ENCODE measurements at regions not wholly inside any gene's neighbourhood (a gene's known extent, or its start where the extent isn't known, plus 50 kb on each side); places are given as distances from the start of the nearest gene placed in this dataset.

DNA sequence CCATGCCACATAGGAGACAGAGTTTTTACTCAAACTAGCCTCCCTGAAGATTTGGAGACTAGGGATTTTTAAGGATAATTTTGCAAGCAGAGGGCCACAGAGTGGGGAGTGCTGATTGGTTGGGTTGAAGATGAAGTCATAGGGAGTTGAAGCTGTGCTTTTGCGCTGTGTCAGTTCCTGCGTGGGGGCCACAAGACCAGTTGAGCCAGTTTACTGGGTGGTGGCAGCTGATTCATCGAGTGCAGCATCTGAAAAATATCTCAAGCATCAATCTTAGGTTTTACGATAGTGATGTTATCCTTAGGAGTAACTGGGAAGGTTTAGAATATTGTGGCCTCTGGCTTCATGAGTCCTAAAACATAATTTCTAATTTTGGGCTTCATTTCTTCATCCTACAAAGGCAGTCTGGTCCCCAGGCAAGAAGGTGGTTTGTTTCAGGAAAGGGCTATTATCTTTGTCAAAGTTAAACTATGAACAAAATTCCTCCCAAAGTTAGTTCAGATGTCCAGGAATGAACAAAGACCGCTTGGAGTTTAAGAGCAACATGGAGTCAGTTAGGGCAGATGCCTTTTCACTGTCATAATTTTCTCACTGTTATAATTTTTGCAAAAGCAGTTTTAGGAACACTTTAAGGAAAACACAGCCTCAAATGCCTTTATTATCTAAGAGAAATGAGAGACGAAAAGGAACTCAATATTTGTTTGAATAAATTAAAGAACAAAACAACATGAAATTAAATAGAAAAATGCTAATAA is 960.8 kb upstream of the PRKX start:
- Histone ChIP-seq H3K9ac (ENCODE audit: control insufficient read depth, insufficient read depth, low read length) (no peak overlapping the region), H3K36me3 (ENCODE audit: control insufficient read depth in 2 of 2, insufficient read depth in 2 of 2, low read length in 1 of 2) (no peaks in the 10 kb centered on the region), H3K4me3 (no peak overlapping the region), H3K79me2 (ENCODE audit: control insufficient read depth, insufficient read depth, low read length) (no peaks in the 10 kb centered on the region), H3K27me3 (replicated peaks in 1 of 2; ENCODE audit: control insufficient read depth in 2 of 2, insufficient read depth in 2 of 2, low read length in 1 of 2) (no peaks in the 10 kb centered on the region), H4K20me1 (ENCODE audit: control insufficient read depth, insufficient read depth) (no peaks in the 10 kb centered on the region), H3K27ac (ENCODE audit: control insufficient read depth, insufficient read depth) (no peak overlapping the region), H3K4me1 (ENCODE audit: control insufficient read depth, insufficient read depth, low read length) (no peaks in the 10 kb centered on the region), H3K4me2 (ENCODE audit: control insufficient read depth, insufficient read depth) (no peak overlapping the region), H3K9me3 (replicated peaks; ENCODE audit: control insufficient read depth, insufficient read depth, low read length) (no peaks in the 10 kb centered on the region), H2AFZ (ENCODE audit: control insufficient read depth, low read depth, low read length) (no peak overlapping the region)
- FAIRE-seq: no peak
- intact Hi-C loops (cut with micrococcal nuclease; ENCODE audit: unreplicated experiment): no loop called here
- no peak for DNase-seq (ENCODE audit: low read depth, low spot score)
- TF ChIP-seq REST (IDR thresholded peaks at IDR 0.05; ENCODE audit: low read depth, low read length): no peak
- no peak for TF ChIP-seq TAF1 (IDR thresholded peaks at IDR 0.05; ENCODE audit: borderline replicate concordance, low read depth, low read length)
- TF ChIP-seq POLR2AphosphoS2 (IDR thresholded peaks at IDR 0.05; ENCODE audit: low read depth, low read length): no peak
- no peak for TF ChIP-seq CREM (IDR thresholded peaks at IDR 0.05; ENCODE audit: low read depth)
- TF ChIP-seq, protein P1, sequence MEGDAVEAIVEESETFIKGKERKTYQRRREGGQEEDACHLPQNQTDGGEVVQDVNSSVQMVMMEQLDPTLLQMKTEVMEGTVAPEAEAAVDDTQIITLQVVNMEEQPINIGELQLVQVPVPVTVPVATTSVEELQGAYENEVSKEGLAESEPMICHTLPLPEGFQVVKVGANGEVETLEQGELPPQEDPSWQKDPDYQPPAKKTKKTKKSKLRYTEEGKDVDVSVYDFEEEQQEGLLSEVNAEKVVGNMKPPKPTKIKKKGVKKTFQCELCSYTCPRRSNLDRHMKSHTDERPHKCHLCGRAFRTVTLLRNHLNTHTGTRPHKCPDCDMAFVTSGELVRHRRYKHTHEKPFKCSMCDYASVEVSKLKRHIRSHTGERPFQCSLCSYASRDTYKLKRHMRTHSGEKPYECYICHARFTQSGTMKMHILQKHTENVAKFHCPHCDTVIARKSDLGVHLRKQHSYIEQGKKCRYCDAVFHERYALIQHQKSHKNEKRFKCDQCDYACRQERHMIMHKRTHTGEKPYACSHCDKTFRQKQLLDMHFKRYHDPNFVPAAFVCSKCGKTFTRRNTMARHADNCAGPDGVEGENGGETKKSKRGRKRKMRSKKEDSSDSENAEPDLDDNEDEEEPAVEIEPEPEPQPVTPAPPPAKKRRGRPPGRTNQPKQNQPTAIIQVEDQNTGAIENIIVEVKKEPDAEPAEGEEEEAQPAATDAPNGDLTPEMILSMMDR (IDR thresholded peaks at IDR 0.05 in 2 of 3, conservative IDR thresholded peaks at IDR 0.05 in 1 of 3; ENCODE audit: control insufficient read depth in 2 of 3, extremely low read depth in 1 of 3, insufficient read depth in 1 of 3, low read depth in 3 of 3, low read length in 3 of 3): no peak
- ChIA-PET SMC1A (ENCODE audit: uncharacterized antibody, unreplicated experiment) (interaction anchor here (1.8 kb wide), 1 partner anchor 10 kb away, joined by 4 read pairs; no protein-coding TSS in a partner anchor), POLR2A (no interaction called here), CTCF (no interaction called here), RAD21 (ENCODE audit: unreplicated experiment) (no interaction called here)
- 25% methylated on average over 6 of the region's 6 CpGs for WGBS (ENCODE audit: insufficient coverage, insufficient replicate concordance, low lambda C conversion rate, missing lambda C conversion rate)
- BruUV-seq (replicated peaks): no TSS peak
- ATAC-seq: no peak
- in situ Hi-C loops (cut with MboI): no loop called here

Data from GM12878 (cell line).